Activated T-helper 17 cell treated with anti-CD3 and anti-CD28 coated beads, Interleukin-2, amount 50 U/mL, for 72 hours (primary cell): ENCODE measurements at regions not wholly inside any gene's neighbourhood (a gene's known extent, or its start where the extent isn't known, plus 50 kb on each side); places are given as distances from the start of the nearest gene placed in this dataset.

Source experiments
- ATAC-seq: fragments of 150-1000 bp; cut with Tn5 transposase; replicated peaks from 2 replicates; pipeline ENCODE4 v1.10.0; 2021; ENCODE audit warnings: mild to moderate bottlenecking, moderate library complexity
- H3K27ac Mint-ChIP-seq: one replicate; pipeline ENCODE4 v1.8.0; 2022; ENCODE audit warnings: mixed read lengths
- H3K27me3 Mint-ChIP-seq: one replicate; pipeline ENCODE4 v1.8.0; 2022; ENCODE audit warnings: mixed read lengths
- H3K36me3 Mint-ChIP-seq: one replicate; pipeline ENCODE4 v1.8.0; 2022; ENCODE audit warnings: low read depth, mild to moderate bottlenecking, mixed read lengths
- H3K4me1 Mint-ChIP-seq: one replicate; pipeline ENCODE4 v1.8.0; 2022; ENCODE audit warnings: mixed read lengths
- H3K4me3 Mint-ChIP-seq: one replicate; pipeline ENCODE4 v1.8.0; 2022; ENCODE audit warnings: mild to moderate bottlenecking, mixed read lengths
- H3K9me3 Mint-ChIP-seq: one replicate; pipeline ENCODE4 v1.8.0; 2022; ENCODE audit warnings: mixed read lengths

GRCh38 chr12:115666168-115666567, 611.3 kb downstream of the MED13L start:
- Mint-ChIP-seq H3K36me3 (no peaks in the 10 kb centered on the region), H3K27me3 (peaks cover 3% of the 10 kb centered on the region), H3K4me1 (no peaks in the 10 kb centered on the region), H3K4me3 (no peak overlapping the region), H3K27ac (no peak overlapping the region), H3K9me3 (peaks cover 7% of the 10 kb centered on the region)
- no peak for ATAC-seq

DNA sequence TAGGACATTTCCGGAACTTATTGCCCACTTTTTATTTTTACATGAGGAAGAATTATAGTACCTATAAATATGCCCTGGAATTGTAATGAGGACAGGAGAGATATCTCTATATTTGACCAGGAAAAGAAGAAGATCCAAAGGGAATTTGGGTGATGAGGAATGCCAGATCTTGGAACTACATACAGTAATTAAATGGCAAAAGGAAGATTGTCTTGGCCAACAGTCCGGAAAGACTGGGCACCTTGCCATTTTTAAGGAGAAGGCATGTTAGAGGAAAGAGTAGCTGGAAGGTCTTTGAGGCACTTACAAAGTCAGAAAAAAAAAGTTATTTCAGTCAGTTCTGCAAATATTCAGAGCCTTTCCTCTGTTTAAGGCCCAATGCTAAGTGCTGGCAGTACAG, 616.4 kb downstream of the MED13L start:
- no peak for ATAC-seq
- H3K27me3 Mint-ChIP-seq: peaks cover 10% of the 10 kb centered on the region
- H3K4me1 Mint-ChIP-seq: no peaks in the 10 kb centered on the region
- H3K27ac Mint-ChIP-seq: no peak overlapping the region
- H3K9me3 Mint-ChIP-seq: peaks cover 14% of the 10 kb centered on the region
- H3K36me3 Mint-ChIP-seq: no peaks in the 10 kb centered on the region
- no peak overlapping the region for H3K4me3 Mint-ChIP-seq

GRCh38 chr12:115660211-115660805, 617.2 kb downstream of the MED13L start:
- peaks cover 10% of the 10 kb centered on the region for H3K27me3 Mint-ChIP-seq
- H3K4me1 Mint-ChIP-seq: no peaks in the 10 kb centered on the region
- no peak overlapping the region for H3K27ac Mint-ChIP-seq
- H3K36me3 Mint-ChIP-seq: no peaks in the 10 kb centered on the region
- peaks cover 14% of the 10 kb centered on the region for H3K9me3 Mint-ChIP-seq
- ATAC-seq: no peak
- no peak overlapping the region for H3K4me3 Mint-ChIP-seq

- no peak overlapping the region for H3K27ac Mint-ChIP-seq
- no peaks in the 10 kb centered on the region for H3K4me1 Mint-ChIP-seq
- peaks cover 14% of the 10 kb centered on the region for H3K9me3 Mint-ChIP-seq
- no peak for ATAC-seq
- H3K36me3 Mint-ChIP-seq: no peaks in the 10 kb centered on the region
- peaks cover 10% of the 10 kb centered on the region for H3K27me3 Mint-ChIP-seq
- H3K4me3 Mint-ChIP-seq: no peak overlapping the region
Measured at GRCh38 chr12:115659422-115659821, 618.1 kb downstream of the MED13L start.

- H3K36me3 Mint-ChIP-seq: no peaks in the 10 kb centered on the region
- no peak overlapping the region for H3K27ac Mint-ChIP-seq
- H3K9me3 Mint-ChIP-seq: peaks cover 13% of the 10 kb centered on the region
- no peak for ATAC-seq
- no peak overlapping the region for H3K4me3 Mint-ChIP-seq
- no peaks in the 10 kb centered on the region for H3K4me1 Mint-ChIP-seq
- H3K27me3 Mint-ChIP-seq: peaks cover 8% of the 10 kb centered on the region
Measured at GRCh38 chr12:115657081-115658013, 620.1 kb downstream of the MED13L start.

DNA sequence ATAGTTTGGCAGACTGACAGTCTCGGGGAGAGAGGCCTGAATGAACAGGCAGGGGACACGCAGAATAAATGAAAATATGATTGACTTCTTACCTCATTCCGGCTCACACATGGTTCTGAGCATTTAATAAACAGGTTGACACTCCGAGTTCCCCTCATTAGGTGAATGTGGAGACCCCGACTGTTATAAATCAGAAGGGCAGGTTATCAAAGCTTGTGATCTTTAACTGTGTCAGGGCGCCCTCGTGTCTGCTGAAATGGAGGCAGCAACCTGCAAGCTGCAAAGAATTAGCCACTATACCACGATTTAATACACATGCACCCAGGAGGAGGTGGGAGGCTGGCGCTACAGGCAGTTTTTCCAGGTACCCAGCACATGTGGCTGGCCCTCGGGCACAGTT, 627.5 kb downstream of the MED13L start:
- H3K4me3 Mint-ChIP-seq: no peak overlapping the region
- no peak for ATAC-seq
- H3K27me3 Mint-ChIP-seq: peaks cover 6% of the 10 kb centered on the region

GRCh38 chr12:115648463-115648862, 629.0 kb downstream of the MED13L start:
- H3K4me3 Mint-ChIP-seq: no peak overlapping the region
- H3K27me3 Mint-ChIP-seq: peaks cover 6% of the 10 kb centered on the region
- H3K36me3 Mint-ChIP-seq: no peaks in the 10 kb centered on the region
- no peaks in the 10 kb centered on the region for H3K4me1 Mint-ChIP-seq
- H3K27ac Mint-ChIP-seq: no peak overlapping the region
- no peak for ATAC-seq
- H3K9me3 Mint-ChIP-seq: peaks cover 14% of the 10 kb centered on the region

More for the DNA sequence above, 627.5 kb downstream of the MED13L start:
- H3K36me3 Mint-ChIP-seq: no peaks in the 10 kb centered on the region
- H3K4me1 Mint-ChIP-seq: no peaks in the 10 kb centered on the region
- H3K9me3 Mint-ChIP-seq: peaks cover 14% of the 10 kb centered on the region
- H3K27ac Mint-ChIP-seq: no peak overlapping the region

DNA sequence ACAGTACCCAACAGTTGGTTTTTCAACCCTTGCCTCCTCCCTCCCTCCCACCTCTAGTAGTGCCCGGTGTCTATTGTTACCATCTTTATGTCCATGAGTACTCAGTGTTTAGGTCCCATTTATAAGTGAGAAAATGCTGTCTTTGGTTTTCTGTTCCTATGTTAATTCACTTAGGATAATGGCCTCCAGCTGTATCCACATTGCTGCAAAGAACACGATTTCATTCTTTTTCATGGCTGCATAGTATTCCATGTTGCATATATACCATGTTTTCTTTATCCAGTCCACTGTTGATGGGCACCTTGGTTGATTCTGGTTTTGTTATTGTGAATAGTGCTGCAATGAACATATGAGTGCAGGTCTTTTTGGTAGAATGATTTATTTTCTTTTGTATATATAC, 631.3 kb downstream of the MED13L start:
- Mint-ChIP-seq H3K4me3 (no peak overlapping the region), H3K4me1 (no peaks in the 10 kb centered on the region), H3K36me3 (no peaks in the 10 kb centered on the region), H3K27me3 (peaks cover 6% of the 10 kb centered on the region), H3K27ac (no peak overlapping the region), H3K9me3 (peaks cover 18% of the 10 kb centered on the region)
- no peak for ATAC-seq

- H3K9me3 Mint-ChIP-seq: peaks cover 11% of the 10 kb centered on the region
- H3K36me3 Mint-ChIP-seq: no peaks in the 10 kb centered on the region
- no peaks in the 10 kb centered on the region for H3K4me1 Mint-ChIP-seq
- H3K27me3 Mint-ChIP-seq: no peaks in the 10 kb centered on the region
- ATAC-seq: no peak
- no peak overlapping the region for H3K27ac Mint-ChIP-seq
- H3K4me3 Mint-ChIP-seq: no peak overlapping the region
Measured at GRCh38 chr12:115640929-115641328, 636.6 kb downstream of the MED13L start.

DNA sequence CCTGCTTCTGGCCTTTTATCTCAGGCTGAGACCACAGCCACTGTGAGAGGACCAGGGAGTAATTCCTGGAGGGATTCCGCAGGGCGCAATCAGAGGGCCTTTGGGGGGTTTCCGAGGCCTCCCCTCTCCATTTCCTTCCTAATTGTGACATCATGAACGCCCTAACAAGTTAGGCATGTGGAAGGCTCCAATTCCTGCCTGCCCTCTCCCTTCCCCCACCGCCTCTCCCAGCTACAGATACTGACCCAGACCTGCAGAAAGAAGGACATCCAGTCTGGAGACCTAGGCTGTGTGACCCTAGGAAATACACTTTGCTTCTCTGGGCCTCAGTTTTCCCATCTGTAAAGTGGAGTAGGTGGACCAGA, 637.9 kb downstream of the MED13L start:
- Mint-ChIP-seq H3K4me3 (no peak overlapping the region), H3K27ac (no peak overlapping the region), H3K9me3 (peaks cover 8% of the 10 kb centered on the region), H3K27me3 (no peaks in the 10 kb centered on the region), H3K4me1 (no peaks in the 10 kb centered on the region), H3K36me3 (no peaks in the 10 kb centered on the region)
- no peak for ATAC-seq

DNA sequence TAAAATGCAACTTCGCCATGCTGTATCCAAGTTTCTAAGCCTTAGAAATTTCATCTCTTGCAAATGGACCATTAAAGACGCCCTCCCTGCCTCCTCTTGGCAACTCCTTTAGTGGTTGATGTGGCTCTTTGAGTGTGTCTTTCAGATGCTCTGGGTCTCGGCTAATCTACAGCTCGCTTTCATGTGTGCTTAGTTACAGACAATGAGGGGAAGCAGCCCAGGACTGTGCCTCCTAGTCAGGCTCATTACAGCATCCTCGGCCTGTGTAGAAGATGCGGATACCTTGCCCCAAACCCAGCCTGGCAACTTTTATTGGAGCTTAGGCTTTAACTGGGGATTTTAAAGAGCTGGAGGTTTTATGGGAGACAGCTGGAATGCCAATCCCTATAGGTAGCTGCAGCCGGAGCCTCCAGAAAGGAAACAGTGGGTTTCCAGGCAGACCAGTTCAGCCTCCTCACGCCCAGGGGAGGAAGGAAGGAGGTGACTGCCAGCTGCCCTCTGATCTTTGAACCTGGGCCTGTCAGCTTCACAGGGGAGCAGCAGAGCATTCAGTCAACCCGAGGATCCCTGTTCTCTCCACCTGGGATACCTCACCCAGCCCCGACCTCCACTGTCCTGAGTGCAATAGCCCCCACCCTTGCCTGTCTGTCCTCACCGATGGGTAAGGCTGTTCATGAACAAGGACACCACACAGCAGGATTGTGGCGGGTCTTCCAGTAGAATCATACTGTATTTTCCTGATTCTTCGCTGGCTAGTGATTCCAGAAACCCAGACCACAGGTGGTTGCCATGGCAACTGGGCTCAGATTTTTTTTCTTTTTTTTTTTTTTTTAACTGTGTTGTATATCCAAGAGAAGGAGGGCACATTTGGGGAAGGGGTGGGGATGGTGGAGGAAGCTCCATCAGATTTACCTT, 638.5 kb downstream of the MED13L start:
- H3K27me3 Mint-ChIP-seq: no peaks in the 10 kb centered on the region
- H3K9me3 Mint-ChIP-seq: peaks cover 8% of the 10 kb centered on the region
- H3K4me3 Mint-ChIP-seq: no peak overlapping the region
- H3K27ac Mint-ChIP-seq: no peak overlapping the region
- no peaks in the 10 kb centered on the region for H3K4me1 Mint-ChIP-seq
- H3K36me3 Mint-ChIP-seq: no peaks in the 10 kb centered on the region
- no peak for ATAC-seq

GRCh38 chr12:115636546-115636945, 640.9 kb downstream of the MED13L start:
- ATAC-seq: no peak
- Mint-ChIP-seq H3K9me3 (no peaks in the 10 kb centered on the region), H3K27ac (no peak overlapping the region), H3K36me3 (no peaks in the 10 kb centered on the region), H3K4me1 (no peaks in the 10 kb centered on the region), H3K4me3 (no peak overlapping the region), H3K27me3 (no peaks in the 10 kb centered on the region)

DNA sequence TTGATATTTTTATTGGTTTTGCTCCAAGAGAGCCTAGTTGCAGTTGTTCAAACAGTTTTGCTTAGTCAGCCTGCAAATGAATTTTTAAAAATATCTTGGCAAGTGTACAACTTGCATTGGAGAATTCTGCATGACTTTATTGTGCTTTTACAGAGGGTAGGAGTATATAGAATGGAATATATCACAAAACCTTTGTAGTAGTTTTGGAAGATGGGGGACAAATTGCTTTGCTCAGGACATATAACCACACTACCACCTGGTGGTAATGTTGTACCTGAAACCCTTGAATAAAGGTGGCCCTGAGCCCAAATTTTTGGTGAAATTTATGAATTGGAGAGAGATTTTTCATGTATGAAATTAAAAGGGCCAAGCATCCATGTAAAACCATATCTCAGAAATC, 645.2 kb downstream of the MED13L start:
- no peak overlapping the region for H3K27ac Mint-ChIP-seq
- H3K27me3 Mint-ChIP-seq: peaks cover 3% of the 10 kb centered on the region
- H3K9me3 Mint-ChIP-seq: peaks cover 14% of the 10 kb centered on the region

GRCh38 chr12:115630136-115630535, 647.4 kb downstream of the MED13L start:
- no peak overlapping the region for H3K4me3 Mint-ChIP-seq
- no peak overlapping the region for H3K27ac Mint-ChIP-seq
- no peaks in the 10 kb centered on the region for H3K36me3 Mint-ChIP-seq
- no peaks in the 10 kb centered on the region for H3K4me1 Mint-ChIP-seq
- H3K27me3 Mint-ChIP-seq: peaks cover 3% of the 10 kb centered on the region
- ATAC-seq: no peak
- peaks cover 14% of the 10 kb centered on the region for H3K9me3 Mint-ChIP-seq

More for the DNA sequence above, 645.2 kb downstream of the MED13L start:
- H3K36me3 Mint-ChIP-seq: no peaks in the 10 kb centered on the region
- no peak for ATAC-seq
- H3K4me1 Mint-ChIP-seq: no peaks in the 10 kb centered on the region
- H3K4me3 Mint-ChIP-seq: no peak overlapping the region
